Heart left ventricle (tissue), 16 donors: ENCODE measurements at regions not wholly inside any gene's neighbourhood (a gene's known extent, or its start where the extent isn't known, plus 50 kb on each side); places are given as distances from the start of the nearest gene placed in this dataset.

Experiments
- ATAC-seq, 4 donors: fragments of 200-7000 bp; cut with Tn5 transposase; one replicate each; pipeline ENCODE4 v1.9.1; 2020 to 2022; ENCODE audit warnings: moderate library complexity in 4 of 4, mild to moderate bottlenecking in 3 of 4, moderate number of reproducible peaks in 1 of 4
- DNase-seq, 5 donors: peaks; one replicate each; pipeline ENCODE4 v3.0.0-alpha.2; 2020
- H3K27ac ChIP-seq, 12 donors: fragments of 200-600 bp; sonication (generic) in 4 of 12; one replicate each; pipeline versions ENCODE4 v1.5.0 to v1.8.0; 2016 to 2022; ENCODE audit warnings: mild to moderate bottlenecking in 2 of 12
- H3K27me3 ChIP-seq, 9 donors: fragments of 200-600 bp; sonication (generic) in 2 of 9; one replicate each; pipeline versions ENCODE4 v1.5.1 to v1.8.0; 2016 to 2022; ENCODE audit warnings: mild to moderate bottlenecking in 3 of 9
- H3K36me3 ChIP-seq, 9 donors: fragments of 200-600 bp; sonication (generic) in 2 of 9; one replicate each; pipeline versions ENCODE4 v1.5.0 to v1.8.0; 2018 to 2022; ENCODE audit warnings: mild to moderate bottlenecking in 2 of 9
- H3K4me1 ChIP-seq, 12 donors: fragments of 200-600 bp; sonication (generic) in 4 of 12; one replicate each; pipeline versions ENCODE4 v1.5.0 to v1.8.0; 2016 to 2022; ENCODE audit warnings: mild to moderate bottlenecking in 3 of 12
- H3K4me3 ChIP-seq, 12 donors: fragments of 200-600 bp; sonication (generic) in 4 of 12; one replicate each; pipeline versions ENCODE4 v1.5.0 to v1.8.0; 2017 to 2022; ENCODE audit warnings: mild to moderate bottlenecking in 9 of 12, moderate library complexity in 4 of 12
- H3K9me3 ChIP-seq, 12 donors: fragments of 200-600 bp; sonication (generic) in 4 of 12; one replicate each; pipeline versions ENCODE4 v1.5.0 to v1.8.0; 2016 to 2022; ENCODE audit warnings: mild to moderate bottlenecking in 1 of 12
- POLR2A ChIP-seq, 2 donors: fragments of 450-650 bp; IDR thresholded peaks; one replicate each; pipeline ENCODE4 v1.6.1; 2017; ENCODE audit warnings: antibody characterized with exemption in 2 of 2, mild to moderate bottlenecking in 2 of 2, moderate library complexity in 2 of 2
- WGBS, 4 donors: extraction: QIAGEN DNeasy Blood & Tissue Kit in 2 of 4; methylation state at CpG; one replicate each; pipeline versions ENCODE4 v1.1.5 to v1.1.7; 2013 to 2018; 5-methylcytosine and 5-hydroxymethylcytosine counted together
- intact Hi-C, 10 donors: fragments of 100-400 bp; cut with DNase I; formaldehyde crosslinking; loops; one replicate each; pipeline versions ENCODE4 v1.11.1 to v1.14.2; 2022
- TF ChIP-seq, protein P1 (sequence below), 12 donors: fragments of 200-600 bp; sonication (generic) in 4 of 12; IDR thresholded peaks; one replicate each; pipeline versions ENCODE4 v1.5.0 to v1.8.0; 2018 to 2022; ENCODE audit warnings: antibody characterized with exemption in 12 of 12, mild to moderate bottlenecking in 5 of 12
- donor health status: ischemic (EF 13 %, LVEDD 7.1; RV severe dilation, severe dysfunction).
- donor health status: healthy with polysubstance abuse.
- donor health status: DM: no; HTN: yes; CAD: no.
- donor health status: DM: no; HTN: no; CAD: no.
- donor health status: ischemic (EF 25% LVEDD 6.9; RV normal size, moderate dysfunction).
- donor health status: ischemic (EF 25% LVEDD 5.7; RV mildly dilated, moderate dysfunction).
- donor health status: healthy.
- donor health status: DM: yes; HTN: yes; CAD: no.
- donor health status: ischemic (EF 35%, LVEDD 5.7; RV mildly dilated, moderate dysfunction).
- donor health status: nonischemic (EF 11% LVEDD 7.7; RV severe dilation, severe dysfunction).
- donor health status: DM: yes; HTN: yes; CAD: no.
- donor health status: PGD.
- donor health status: ischemic (EF 29% LVEDD 5.4; RV normal size, mild dysfunction).
- donor health status: nonischemic (EF 23%, LVEDD 6.1; RV moderate dilation, normal function).

- H3K36me3 ChIP-seq: no peaks in the 10 kb centered on the region
- no peak overlapping the region for H3K27ac ChIP-seq
- H3K9me3 ChIP-seq: no peaks in the 10 kb centered on the region
- no peaks in the 10 kb centered on the region for H3K4me1 ChIP-seq
- ATAC-seq (no peak), DNase-seq (no peak)
- H3K4me3 ChIP-seq: no peak overlapping the region
- no peaks in the 10 kb centered on the region for H3K27me3 ChIP-seq
- TF ChIP-seq POLR2A (IDR thresholded peaks at IDR 0.05): no peak
- TF ChIP-seq, protein P1, sequence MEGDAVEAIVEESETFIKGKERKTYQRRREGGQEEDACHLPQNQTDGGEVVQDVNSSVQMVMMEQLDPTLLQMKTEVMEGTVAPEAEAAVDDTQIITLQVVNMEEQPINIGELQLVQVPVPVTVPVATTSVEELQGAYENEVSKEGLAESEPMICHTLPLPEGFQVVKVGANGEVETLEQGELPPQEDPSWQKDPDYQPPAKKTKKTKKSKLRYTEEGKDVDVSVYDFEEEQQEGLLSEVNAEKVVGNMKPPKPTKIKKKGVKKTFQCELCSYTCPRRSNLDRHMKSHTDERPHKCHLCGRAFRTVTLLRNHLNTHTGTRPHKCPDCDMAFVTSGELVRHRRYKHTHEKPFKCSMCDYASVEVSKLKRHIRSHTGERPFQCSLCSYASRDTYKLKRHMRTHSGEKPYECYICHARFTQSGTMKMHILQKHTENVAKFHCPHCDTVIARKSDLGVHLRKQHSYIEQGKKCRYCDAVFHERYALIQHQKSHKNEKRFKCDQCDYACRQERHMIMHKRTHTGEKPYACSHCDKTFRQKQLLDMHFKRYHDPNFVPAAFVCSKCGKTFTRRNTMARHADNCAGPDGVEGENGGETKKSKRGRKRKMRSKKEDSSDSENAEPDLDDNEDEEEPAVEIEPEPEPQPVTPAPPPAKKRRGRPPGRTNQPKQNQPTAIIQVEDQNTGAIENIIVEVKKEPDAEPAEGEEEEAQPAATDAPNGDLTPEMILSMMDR (IDR thresholded peaks at IDR 0.05): no peak
- 47 to 57% (median 49%) methylated on average over 3 of the region's 3 CpGs for WGBS, 4 donors
- intact Hi-C loops: loop anchor here in 6 of 10 donors (5.0 kb wide), 2 partner anchors 202 to 708 kb away; no protein-coding TSS in a partner anchor
Measured at GRCh38 chr5:42059291-42059690, 134.2 kb downstream of the FBXO4 start.

- no peaks in the 10 kb centered on the region for H3K36me3 ChIP-seq
- no peak overlapping the region for H3K4me3 ChIP-seq
- no peaks in the 10 kb centered on the region for H3K9me3 ChIP-seq
- 81 to 92% (median 85%) methylated on average over 16 of the region's 16 CpGs for WGBS, 4 donors
- ATAC-seq: no peak
- no peaks in the 10 kb centered on the region for H3K27me3 ChIP-seq
- no peaks in the 10 kb centered on the region for H3K4me1 ChIP-seq
- no peak overlapping the region for H3K27ac ChIP-seq
- TF ChIP-seq, protein P1 (IDR thresholded peaks at IDR 0.05): no peak
- TF ChIP-seq POLR2A (IDR thresholded peaks at IDR 0.05): no peak
- DNase-seq: no peak
- intact Hi-C loops: loop anchor here in 6 of 10 donors (5.0 kb wide), 2 partner anchors 203 to 707 kb away; no protein-coding TSS in a partner anchor
Measured at GRCh38 chr5:42059778-42060464, 134.8 kb downstream of the FBXO4 start.

DNA sequence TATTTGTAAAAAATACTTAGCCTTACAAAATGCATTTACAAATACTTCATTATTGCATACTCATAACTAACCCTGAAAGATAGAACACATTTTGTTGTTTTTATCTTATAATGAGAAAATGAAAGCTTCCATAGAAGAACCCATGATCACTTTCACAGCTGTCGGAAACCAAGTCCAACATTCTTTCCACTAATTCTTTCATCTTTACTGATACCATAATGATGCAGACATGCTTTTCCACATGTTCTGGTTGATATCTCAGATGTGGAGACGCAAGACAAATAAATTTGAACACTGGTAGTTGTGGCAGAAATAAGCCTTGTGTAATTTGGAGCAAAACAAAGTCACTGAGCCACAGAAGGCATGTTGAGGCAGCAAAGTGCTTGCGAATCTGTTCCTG, 136.0 kb downstream of the FBXO4 start:
- intact Hi-C loops: no loop called here
- no peak overlapping the region for H3K27ac ChIP-seq
- no peak for DNase-seq
- ATAC-seq: no peak
- WGBS, 4 donors: 56 to 73% (median 65%) methylated on average over 3 of the region's 3 CpGs
- no peaks in the 10 kb centered on the region for H3K9me3 ChIP-seq
- TF ChIP-seq POLR2A (IDR thresholded peaks at IDR 0.05): no peak
- TF ChIP-seq, protein P1 (IDR thresholded peaks at IDR 0.05): no peak
- H3K36me3 ChIP-seq: no peaks in the 10 kb centered on the region
- no peaks in the 10 kb centered on the region for H3K4me1 ChIP-seq
- no peak overlapping the region for H3K4me3 ChIP-seq
- H3K27me3 ChIP-seq: no peaks in the 10 kb centered on the region

- no peaks in the 10 kb centered on the region for H3K27me3 ChIP-seq
- no peaks in the 10 kb centered on the region for H3K9me3 ChIP-seq
- no peaks in the 10 kb centered on the region for H3K36me3 ChIP-seq
- no peak overlapping the region for H3K4me3 ChIP-seq
- DNase-seq (no peak), ATAC-seq (no peak)
- H3K4me1 ChIP-seq: no peaks in the 10 kb centered on the region
- intact Hi-C loops: no loop called here
- no peak overlapping the region for H3K27ac ChIP-seq
- no peak for TF ChIP-seq POLR2A (IDR thresholded peaks at IDR 0.05)
- TF ChIP-seq, protein P1 (IDR thresholded peaks at IDR 0.05): no peak
Measured at GRCh38 chr5:42064821-42065220, 139.7 kb downstream of the FBXO4 start.
